ENCODE measurements at regions not wholly inside any gene's neighbourhood (a gene's known extent, or its start where the extent isn't known, plus 50 kb on each side); places are given as distances from the start of the nearest gene placed in this dataset.

DNA sequence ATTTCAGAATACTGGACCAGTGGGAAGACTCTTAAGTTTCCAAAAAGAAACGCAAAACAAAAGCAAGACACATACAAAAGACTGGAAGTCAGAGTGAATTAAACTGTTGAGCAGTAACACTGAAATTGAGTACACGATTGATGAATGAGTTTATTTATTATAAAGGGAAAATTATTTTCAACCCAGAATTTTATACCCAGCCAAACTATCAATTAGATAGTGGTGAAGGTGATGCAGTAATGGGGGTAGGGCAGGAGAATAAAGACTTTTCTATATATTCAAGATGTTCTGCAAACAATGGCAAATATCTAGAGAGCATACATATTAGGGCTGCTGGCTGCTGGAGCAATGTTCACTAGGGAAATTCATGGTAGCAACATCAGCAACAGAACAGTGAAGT lies 143.7 kb upstream of the NPVF start:
- no peaks in the 10 kb centered on the region for H3K36me3 ChIP-seq (ENCODE audit: low read depth)
- H3K9me2 ChIP-seq (ENCODE audit: insufficient read depth): 0 out of 2 replicates have a peak, but pooled peaks cover 7% of the 10 kb centered on the region
- H3K27me3 ChIP-seq (ENCODE audit: insufficient read depth, low read depth): peaks cover 34% of the 10 kb centered on the region
- no peak overlapping the region for H3K4me2 ChIP-seq
- no peak for TF ChIP-seq EZH2 (IDR thresholded peaks at IDR 0.05; ENCODE audit: low read depth)
- TF ChIP-seq, protein P1, sequence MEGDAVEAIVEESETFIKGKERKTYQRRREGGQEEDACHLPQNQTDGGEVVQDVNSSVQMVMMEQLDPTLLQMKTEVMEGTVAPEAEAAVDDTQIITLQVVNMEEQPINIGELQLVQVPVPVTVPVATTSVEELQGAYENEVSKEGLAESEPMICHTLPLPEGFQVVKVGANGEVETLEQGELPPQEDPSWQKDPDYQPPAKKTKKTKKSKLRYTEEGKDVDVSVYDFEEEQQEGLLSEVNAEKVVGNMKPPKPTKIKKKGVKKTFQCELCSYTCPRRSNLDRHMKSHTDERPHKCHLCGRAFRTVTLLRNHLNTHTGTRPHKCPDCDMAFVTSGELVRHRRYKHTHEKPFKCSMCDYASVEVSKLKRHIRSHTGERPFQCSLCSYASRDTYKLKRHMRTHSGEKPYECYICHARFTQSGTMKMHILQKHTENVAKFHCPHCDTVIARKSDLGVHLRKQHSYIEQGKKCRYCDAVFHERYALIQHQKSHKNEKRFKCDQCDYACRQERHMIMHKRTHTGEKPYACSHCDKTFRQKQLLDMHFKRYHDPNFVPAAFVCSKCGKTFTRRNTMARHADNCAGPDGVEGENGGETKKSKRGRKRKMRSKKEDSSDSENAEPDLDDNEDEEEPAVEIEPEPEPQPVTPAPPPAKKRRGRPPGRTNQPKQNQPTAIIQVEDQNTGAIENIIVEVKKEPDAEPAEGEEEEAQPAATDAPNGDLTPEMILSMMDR (conservative IDR thresholded peaks at IDR 0.05): no peak
- H3K79me2 ChIP-seq (ENCODE audit: low read depth): no peaks in the 10 kb centered on the region
- H3K27ac ChIP-seq: no peak overlapping the region
- CTCF ChIA-PET: no interaction called here
- intact Hi-C loops (cut with micrococcal nuclease; ENCODE audit: unreplicated experiment): no loop called here
- H3K4me1 ChIP-seq (replicated peaks; ENCODE audit: insufficient read depth): no peaks in the 10 kb centered on the region
- H2AFZ ChIP-seq: no peak overlapping the region
- POLR2A ChIA-PET (ENCODE audit: unreplicated experiment): no interaction called here
- H4K20me1 ChIP-seq (ENCODE audit: insufficient read depth): no peaks in the 10 kb centered on the region
- H3F3A ChIP-seq (ENCODE audit: insufficient read depth, low read depth): no peaks in the 10 kb centered on the region
- H3K9me3 ChIP-seq (ENCODE audit: insufficient read depth, low read depth): no peaks in the 10 kb centered on the region
- no peak for DNase-seq
- no peak overlapping the region for H3K4me3 ChIP-seq
- BruUV-seq (replicated peaks): no TSS peak

DNA sequence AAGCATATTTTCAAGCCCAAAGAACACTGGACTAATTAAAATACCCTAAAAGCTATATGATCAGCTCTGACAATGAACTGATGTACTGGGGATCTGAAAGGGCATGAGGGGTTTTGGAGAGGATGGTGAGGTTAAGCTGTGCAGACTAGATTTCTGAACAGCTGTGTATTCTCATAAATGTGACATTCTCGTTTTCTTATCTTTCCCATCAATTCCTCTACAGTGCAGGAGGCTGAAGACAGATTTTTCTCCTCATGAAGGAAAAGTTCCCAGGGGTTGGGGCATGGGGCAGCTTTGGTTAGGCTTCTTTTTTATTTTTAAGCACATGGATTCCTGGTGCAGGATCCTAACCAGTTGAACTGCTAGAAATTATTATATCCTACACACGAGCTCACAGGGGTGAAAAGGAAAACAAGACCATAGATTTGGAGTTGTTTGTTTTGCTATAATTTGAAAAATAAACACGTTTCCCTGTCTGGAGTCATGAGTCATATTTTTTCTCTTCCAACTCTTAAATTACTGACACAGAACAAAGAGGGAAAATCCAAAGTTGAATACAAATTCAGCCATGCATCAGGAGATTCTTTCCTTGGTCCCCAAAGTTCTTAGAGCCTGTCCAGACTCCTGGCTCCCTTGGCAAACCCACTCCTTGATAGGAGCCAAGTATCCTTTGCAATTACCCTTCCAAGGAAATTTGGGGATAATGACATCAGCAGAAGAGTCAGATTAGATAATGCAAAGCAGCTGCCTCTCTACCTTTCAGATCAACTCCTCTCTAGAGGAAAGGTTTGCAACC lies 147.7 kb upstream of the NPVF start:
- DNase-seq: no peak
- H3K9me2 ChIP-seq (ENCODE audit: insufficient read depth): 0 out of 2 replicates have a peak, but pooled peaks cover 8% of the 10 kb centered on the region
- H3K4me2 ChIP-seq: no peak overlapping the region
- H3K36me3 ChIP-seq (ENCODE audit: low read depth): no peaks in the 10 kb centered on the region
- H3K79me2 ChIP-seq (ENCODE audit: low read depth): no peaks in the 10 kb centered on the region
- no peaks in the 10 kb centered on the region for H3F3A ChIP-seq (ENCODE audit: insufficient read depth, low read depth)
- no peak overlapping the region for H2AFZ ChIP-seq
- intact Hi-C loops (cut with micrococcal nuclease; ENCODE audit: unreplicated experiment): no loop called here
- no peak overlapping the region for H3K27ac ChIP-seq
- no TSS peak for BruUV-seq (replicated peaks)
- TF ChIP-seq, protein P1 (conservative IDR thresholded peaks at IDR 0.05): no peak
- TF ChIP-seq EZH2 (IDR thresholded peaks at IDR 0.05; ENCODE audit: low read depth): no peak
- CTCF ChIA-PET: no interaction called here
- POLR2A ChIA-PET (ENCODE audit: unreplicated experiment): no interaction called here
- peaks cover 5% of the 10 kb centered on the region; the same call in 1 of the 2 replicates for H3K27me3 ChIP-seq (ENCODE audit: insufficient read depth, low read depth)
- H3K4me1 ChIP-seq (replicated peaks; ENCODE audit: insufficient read depth): no peaks in the 10 kb centered on the region
- H3K4me3 ChIP-seq: no peak overlapping the region
- H3K9me3 ChIP-seq (ENCODE audit: insufficient read depth, low read depth): no peaks in the 10 kb centered on the region
- H4K20me1 ChIP-seq (ENCODE audit: insufficient read depth): no peaks in the 10 kb centered on the region

DNA sequence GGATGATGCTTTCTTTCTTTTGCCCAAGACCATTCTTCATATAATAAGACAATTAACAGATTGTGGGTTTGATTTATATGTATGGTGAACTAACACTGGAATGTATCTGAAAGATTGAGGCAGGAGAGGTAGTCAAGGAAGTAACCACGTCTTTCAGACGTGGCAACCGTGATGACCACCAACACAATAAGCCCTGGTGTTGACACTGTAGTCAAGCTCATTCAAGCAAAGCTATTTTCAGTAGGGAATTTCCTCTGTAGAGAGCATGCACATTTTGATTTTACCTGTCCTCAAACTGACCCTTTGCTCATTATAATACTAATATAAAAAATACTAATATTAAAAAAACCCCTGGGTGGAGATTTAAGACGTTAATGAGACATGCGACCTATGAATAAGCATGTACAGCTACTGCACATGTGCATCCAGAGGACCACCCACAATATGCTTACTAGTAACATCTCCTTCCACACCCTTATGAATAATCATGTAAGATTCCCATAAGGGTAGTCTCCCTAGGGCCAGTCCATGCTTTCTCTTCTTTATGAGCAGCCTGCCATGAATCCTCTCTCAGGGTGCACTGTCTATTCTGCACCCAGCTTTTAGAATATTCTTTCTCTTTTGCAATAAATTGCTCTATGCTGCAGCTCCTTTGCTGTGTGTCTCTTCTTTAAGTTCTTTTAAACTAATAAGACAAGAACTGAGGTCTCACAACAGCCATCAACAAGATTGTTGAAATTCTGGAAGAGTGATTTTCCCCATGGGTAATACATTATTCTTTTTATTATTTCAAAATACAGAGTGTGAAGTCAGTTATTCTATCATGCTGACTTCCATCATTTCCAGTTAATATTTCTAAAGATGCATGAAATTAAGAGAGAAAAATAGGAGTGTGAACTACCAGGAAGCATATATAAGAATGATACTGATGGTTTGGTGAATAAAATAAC lies 151.3 kb upstream of the NPVF start:
- no peak overlapping the region for H3K4me2 ChIP-seq
- H3K4me3 ChIP-seq: no peak overlapping the region
- ChIA-PET POLR2A (ENCODE audit: unreplicated experiment) (no interaction called here), CTCF (no interaction called here)
- no TSS peak for BruUV-seq (replicated peaks)
- intact Hi-C loops (cut with micrococcal nuclease; ENCODE audit: unreplicated experiment): no loop called here
- TF ChIP-seq, protein P1 (conservative IDR thresholded peaks at IDR 0.05): no peak
- no peak for TF ChIP-seq EZH2 (IDR thresholded peaks at IDR 0.05; ENCODE audit: low read depth)
- no peaks in the 10 kb centered on the region for H3K79me2 ChIP-seq (ENCODE audit: low read depth)
- no peaks in the 10 kb centered on the region for H3K4me1 ChIP-seq (replicated peaks; ENCODE audit: insufficient read depth)
- no peaks in the 10 kb centered on the region for H3K36me3 ChIP-seq (ENCODE audit: low read depth)
- DNase-seq: no peak
- peaks cover 17% of the 10 kb centered on the region; the same call in 1 of the 2 replicates for H3K27me3 ChIP-seq (ENCODE audit: insufficient read depth, low read depth)
- H3F3A ChIP-seq (ENCODE audit: insufficient read depth, low read depth): no peaks in the 10 kb centered on the region
- 0 out of 2 replicates have a peak, but pooled peaks cover 8% of the 10 kb centered on the region for H3K9me2 ChIP-seq (ENCODE audit: insufficient read depth)
- no peaks in the 10 kb centered on the region for H3K9me3 ChIP-seq (ENCODE audit: insufficient read depth, low read depth)
- H4K20me1 ChIP-seq (ENCODE audit: insufficient read depth): no peaks in the 10 kb centered on the region
- no peak overlapping the region for H2AFZ ChIP-seq
- no peak overlapping the region for H3K27ac ChIP-seq
